ENCODE measurements at regions not wholly inside any gene's neighbourhood (a gene's known extent, or its start where the extent isn't known, plus 50 kb on each side); places are given as distances from the start of the nearest gene placed in this dataset.

GRCh38 chr2:118643294-118643693 is 204.2 kb downstream of the EN1 start:
- no peak for TF ChIP-seq POLR2A (IDR thresholded peaks at IDR 0.05)
- TF ChIP-seq CTCF (IDR thresholded peaks at IDR 0.05 in 4 of 5, conservative IDR thresholded peaks at IDR 0.05 in 1 of 5), result no peak
